ENCODE measurements at regions not wholly inside any gene's neighbourhood (a gene's known extent, or its start where the extent isn't known, plus 50 kb on each side); places are given as distances from the start of the nearest gene placed in this dataset.

DNA sequence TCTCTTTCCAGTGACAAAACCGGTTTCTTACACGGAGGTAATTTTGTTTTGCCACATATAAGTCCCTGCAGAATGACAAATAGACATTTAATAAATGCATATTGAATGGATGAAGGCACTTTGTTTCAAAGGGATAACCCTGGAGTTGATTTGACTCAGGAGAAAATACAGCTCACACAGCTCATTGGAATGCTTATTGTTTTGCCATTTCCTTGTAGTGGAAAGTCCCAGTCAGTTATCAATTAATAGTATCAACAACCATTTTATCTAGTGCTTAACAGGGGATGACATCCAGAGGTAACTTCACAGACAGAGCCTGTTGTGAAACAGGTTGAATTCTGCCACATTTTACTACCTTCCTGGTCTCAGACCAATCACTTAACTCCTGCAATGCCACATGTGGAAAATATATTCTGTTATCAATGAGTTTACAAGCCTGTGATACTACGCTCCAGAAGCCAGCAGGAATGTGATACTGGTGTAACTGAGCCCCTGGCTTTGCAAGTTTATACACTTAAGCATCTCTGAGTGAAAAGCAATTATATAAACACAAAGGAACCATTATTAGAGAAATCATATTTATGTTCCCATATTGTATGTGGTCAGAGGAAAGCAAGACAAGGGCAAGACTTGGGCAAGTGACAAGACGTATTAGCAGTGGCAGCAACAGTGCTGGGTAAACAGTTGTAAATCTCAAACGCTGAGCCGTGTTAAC is 123.1 kb upstream of the ANKRD55 start:
- no peak for FAIRE-seq
- no peak for ATAC-seq
- peak; percentile 41 for DNase-seq (ENCODE audit: low spot score)
- TF ChIP-seq, protein P1, sequence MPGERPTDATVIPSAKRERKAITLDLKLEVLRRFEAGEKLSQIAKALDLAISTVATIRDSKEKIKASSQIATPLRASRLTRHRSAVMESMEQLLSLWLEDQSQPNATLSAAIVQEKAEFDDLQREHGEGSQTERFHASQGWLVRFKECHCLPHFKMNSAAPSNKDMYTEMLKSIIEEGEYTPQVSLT (CRISPR knock-in tag; IDR thresholded peaks at IDR 0.05; ENCODE audit: borderline replicate concordance, low read depth): no peak
- TF ChIP-seq, protein P2, sequence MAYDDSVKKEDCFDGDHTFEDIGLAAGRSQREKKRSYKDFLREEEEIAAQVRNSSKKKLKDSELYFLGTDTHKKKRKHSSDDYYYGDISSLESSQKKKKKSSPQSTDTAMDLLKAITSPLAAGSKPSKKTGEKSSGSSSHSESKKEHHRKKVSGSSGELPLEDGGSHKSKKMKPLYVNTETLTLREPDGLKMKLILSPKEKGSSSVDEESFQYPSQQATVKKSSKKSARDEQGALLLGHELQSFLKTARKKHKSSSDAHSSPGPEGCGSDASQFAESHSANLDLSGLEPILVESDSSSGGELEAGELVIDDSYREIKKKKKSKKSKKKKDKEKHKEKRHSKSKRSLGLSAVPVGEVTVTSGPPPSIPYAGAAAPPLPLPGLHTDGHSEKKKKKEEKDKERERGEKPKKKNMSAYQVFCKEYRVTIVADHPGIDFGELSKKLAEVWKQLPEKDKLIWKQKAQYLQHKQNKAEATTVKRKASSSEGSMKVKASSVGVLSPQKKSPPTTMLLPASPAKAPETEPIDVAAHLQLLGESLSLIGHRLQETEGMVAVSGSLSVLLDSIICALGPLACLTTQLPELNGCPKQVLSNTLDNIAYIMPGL (CRISPR knock-in tag; IDR thresholded peaks at IDR 0.05; ENCODE audit: borderline replicate concordance in 1 of 2, low read depth in 1 of 2): no peak
- TF ChIP-seq ISL2 (CRISPR knock-in tag; IDR thresholded peaks at IDR 0.05): peak; percentile 21; the same call in 1 of the 2 replicates
- TF ChIP-seq ZNF652 (CRISPR knock-in tag; IDR thresholded peaks at IDR 0.05; ENCODE audit: borderline replicate concordance, low read depth): peak; percentile 82
- TF ChIP-seq FOXA1 (IDR thresholded peaks at IDR 0.05): no peak
- TF ChIP-seq FOXA1 (CRISPR knock-in tag; IDR thresholded peaks at IDR 0.05): 0 out of 2 replicates have a peak, but pooled peaks have one; percentile 18
- TF ChIP-seq TCF7 (IDR thresholded peaks at IDR 0.05; ENCODE audit: low read depth): peak; percentile 42; the same call in 1 of the 2 replicates
- TF ChIP-seq TRIM24 (CRISPR knock-in tag; IDR thresholded peaks at IDR 0.05): no peak
- 0 out of 4 replicates have a peak, but pooled peaks of 1 of the 2 experiments have one; percentile 27 for TF ChIP-seq EP300 (IDR thresholded peaks at IDR 0.05; ENCODE audit: low read depth in 2 of 2, low read length in 2 of 2)
- TF ChIP-seq EP300 (CRISPR knock-in tag; IDR thresholded peaks at IDR 0.05; ENCODE audit: borderline replicate concordance): no peak
- peak; percentile 12; the same call in 1 of the 2 replicates for TF ChIP-seq HMG20A (CRISPR knock-in tag; IDR thresholded peaks at IDR 0.05; ENCODE audit: borderline replicate concordance)
- no peak for TF ChIP-seq ZNF136 (CRISPR knock-in tag; IDR thresholded peaks at IDR 0.05; ENCODE audit: low read depth)
- TF ChIP-seq ETV6 (CRISPR knock-in tag; conservative IDR thresholded peaks at IDR 0.05): no peak
- 0 out of 2 replicates have a peak, but pooled peaks have one; percentile 7 for TF ChIP-seq HNF4A (CRISPR knock-in tag; IDR thresholded peaks at IDR 0.05)
- TF ChIP-seq FOXA3 (CRISPR knock-in tag; IDR thresholded peaks at IDR 0.05): 0 out of 2 replicates have a peak, but pooled peaks have one; percentile 10
- TF ChIP-seq, protein P3, sequence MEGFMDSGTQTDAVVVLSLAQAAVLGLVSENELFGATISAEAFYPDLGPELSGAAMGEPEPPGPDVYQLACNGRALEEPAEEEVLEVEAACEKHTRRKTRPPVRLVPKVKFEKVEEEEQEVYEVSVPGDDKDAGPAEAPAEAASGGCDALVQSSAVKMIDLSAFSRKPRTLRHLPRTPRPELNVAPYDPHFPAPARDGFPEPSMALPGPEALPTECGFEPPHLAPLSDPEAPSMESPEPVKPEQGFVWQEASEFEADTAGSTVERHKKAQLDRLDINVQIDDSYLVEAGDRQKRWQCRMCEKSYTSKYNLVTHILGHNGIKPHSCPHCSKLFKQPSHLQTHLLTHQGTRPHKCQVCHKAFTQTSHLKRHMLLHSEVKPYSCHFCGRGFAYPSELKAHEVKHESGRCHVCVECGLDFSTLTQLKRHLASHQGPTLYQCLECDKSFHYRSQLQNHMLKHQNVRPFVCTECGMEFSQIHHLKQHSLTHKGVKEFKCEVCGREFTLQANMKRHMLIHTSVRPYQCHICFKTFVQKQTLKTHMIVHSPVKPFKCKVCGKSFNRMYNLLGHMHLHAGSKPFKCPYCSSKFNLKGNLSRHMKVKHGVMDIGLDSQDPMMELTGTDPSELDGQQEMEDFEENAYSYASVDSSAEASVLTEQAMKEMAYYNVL (CRISPR knock-in tag; IDR thresholded peaks at IDR 0.05; ENCODE audit: borderline replicate concordance): 0 out of 2 replicates have a peak, but pooled peaks have one; percentile 51
- 0 out of 2 replicates have a peak, but pooled peaks have one; percentile 12 for TF ChIP-seq NCOA2 (CRISPR knock-in tag; IDR thresholded peaks at IDR 0.05)
- no peak for TF ChIP-seq MLLT10 (CRISPR knock-in tag; IDR thresholded peaks at IDR 0.05)
- TF ChIP-seq SOX13 (IDR thresholded peaks at IDR 0.05): no peak
- 0 out of 4 replicates have a peak, but pooled peaks of 1 of the 2 experiments have one; percentile 6 for TF ChIP-seq SOX13 (CRISPR knock-in tag; conservative IDR thresholded peaks at IDR 0.05 in 1 of 2, IDR thresholded peaks at IDR 0.05 in 1 of 2)
- TF ChIP-seq GATAD2A (CRISPR knock-in tag; IDR thresholded peaks at IDR 0.05): peak; percentile 17; the same call in 1 of the 2 replicates

More for the DNA sequence above, 123.1 kb upstream of the ANKRD55 start:
- no TSS peak for BruUV-seq (replicated peaks)
- intact Hi-C loops (cut with micrococcal nuclease; ENCODE audit: unreplicated experiment): loop anchor here (5.0 kb wide), 3 partner anchors 281 to 461 kb away; partner anchors contain the start of gene MAP3K1
- CTCF ChIA-PET (ENCODE audit: low intra/inter-chr PET ratio, low total read pairs): no interaction called here
- H3K9ac ChIP-seq (ENCODE audit: insufficient read depth, low read depth, low read length): no peak overlapping the region
- H3K27ac ChIP-seq (ENCODE audit: extremely low read length, insufficient read depth, low read length): peak overlapping the region; percentile 100
- no peaks in the 10 kb centered on the region for H3K79me2 ChIP-seq (ENCODE audit: insufficient read depth, low read length)
- H3K9me3 ChIP-seq (ENCODE audit: low read length): no peaks in the 10 kb centered on the region
- 43% methylated on average over 6 of the region's 6 CpGs for WGBS (ENCODE audit: low lambda C conversion rate)
- H3K4me1 ChIP-seq (ENCODE audit: insufficient read depth, low read length): peaks cover 78% of the 10 kb centered on the region
- H2AFZ ChIP-seq (ENCODE audit: low read length): no peak overlapping the region
- H3K4me2 ChIP-seq (ENCODE audit: low read depth, low read length): no peak overlapping the region
- POLR2A ChIA-PET: interaction anchor here (1.3 to 2.2 kb wide), 2 partner anchors 27 to 124 kb away, joined by 6 to 9 read pairs; no protein-coding TSS in a partner anchor
- H3K36me3 ChIP-seq (replicated peaks in 1 of 2; ENCODE audit: control insufficient read depth in 1 of 2, insufficient read depth in 2 of 2, low read length in 2 of 2): no peaks in the 10 kb centered on the region
- in situ Hi-C loops (cut with HindIII; ENCODE audit: extremely low pct_ligation_motif_present, low pct_unique_long_range_greater_than_20kb): loop anchor here (10.0 kb wide), 1 partner anchor 129 kb away; no protein-coding TSS in a partner anchor
- H3K27me3 ChIP-seq (ENCODE audit: control insufficient read depth in 1 of 2, insufficient read depth in 2 of 2, low read length in 2 of 2): no peaks in the 10 kb centered on the region
- no peak overlapping the region for H3K4me3 ChIP-seq (replicated peaks in 1 of 3; ENCODE audit: insufficient read depth in 1 of 3, low read depth in 2 of 3, low read length in 3 of 3)
- H4K20me1 ChIP-seq (ENCODE audit: insufficient read depth, low read length): no peaks in the 10 kb centered on the region

Data from HepG2 (cell line).